Aorta (tissue), 5 donors: ENCODE measurements at regions not wholly inside any gene's neighbourhood (a gene's known extent, or its start where the extent isn't known, plus 50 kb on each side); places are given as distances from the start of the nearest gene placed in this dataset.

Source experiments
- ATAC-seq: fragments of 200-7000 bp; cut with Tn5 transposase; one replicate; pipeline ENCODE4 v1.9.1; 2022; ENCODE audit warnings: moderate library complexity; ENCODE audit not compliant: low FRiP score
- DNase-seq, 2 donors: peaks; one replicate each; pipeline ENCODE4 v3.0.0-alpha.2; 2020
- H3K27ac ChIP-seq, 2 donors: one replicate each; pipeline ENCODE4 v1.5.1; 2013; ENCODE audit warnings: low read length in 2 of 2, mild to moderate bottlenecking in 2 of 2, moderate library complexity in 2 of 2, control low read depth in 1 of 2, inconsistent platforms in 1 of 2, low read depth in 1 of 2
- H3K27me3 ChIP-seq, 2 donors: one replicate each; pipeline ENCODE4 v1.6.1; 2013; ENCODE audit warnings: control low read depth in 1 of 2, low read length in 1 of 2, mild to moderate bottlenecking in 1 of 2, moderate library complexity in 1 of 2; ENCODE audit not compliant: insufficient read depth in 2 of 2, control insufficient read depth in 1 of 2
- H3K36me3 ChIP-seq, 2 donors: one replicate each; pipeline ENCODE4 v1.6.1; 2013; ENCODE audit warnings: control low read depth in 1 of 2, low read length in 1 of 2, mild to moderate bottlenecking in 1 of 2; ENCODE audit not compliant: insufficient read depth in 2 of 2, control insufficient read depth in 1 of 2
- H3K4me1 ChIP-seq, 2 donors: one replicate each; pipeline ENCODE4 v1.6.1; 2013; ENCODE audit warnings: low read length in 2 of 2, control low read depth in 1 of 2, mild to moderate bottlenecking in 1 of 2, moderate library complexity in 1 of 2; ENCODE audit not compliant: insufficient read depth in 2 of 2, control insufficient read depth in 1 of 2
- H3K4me3 ChIP-seq, 2 donors: one replicate each; pipeline ENCODE4 v1.5.1; 2013; ENCODE audit warnings: low read length in 2 of 2, control low read depth in 1 of 2, mild to moderate bottlenecking in 1 of 2
- H3K9me3 ChIP-seq: one replicate; pipeline ENCODE4 v1.6.1; 2013; ENCODE audit warnings: mild to moderate bottlenecking, low read length; ENCODE audit not compliant: control insufficient read depth
- WGBS, 2 donors: extraction: QIAGEN DNeasy Blood & Tissue Kit; methylation state at CpG; one replicate each; pipeline ENCODE4 v1.1.7; 2013; 5-methylcytosine and 5-hydroxymethylcytosine counted together
- intact Hi-C, 2 donors: fragments of 100-400 bp; cut with DNase I; formaldehyde crosslinking; loops; one replicate each; pipeline versions ENCODE4 v1.14.2 to v1.15.0; 2022
- donor health status: healthy with polysubstance abuse.
- donor health status: Bipolar disorder and iron deficiency.
- donor health status: DM: no; HTN: no; CAD: no.
- donor health status: DM: no; HTN: no; CAD: no.
- donor health status: DM: yes; HTN: yes; CAD: no.

- WGBS, 2 donors: 88 to 89% methylated on average over 7 of the region's 7 CpGs
- H3K4me3 ChIP-seq: no peak overlapping the region
- no peaks in the 10 kb centered on the region for H3K36me3 ChIP-seq
- no peak overlapping the region for H3K27ac ChIP-seq
- intact Hi-C loops: no loop called here
- DNase-seq: peak in 1 of 2 donors; percentile 35
- no peaks in the 10 kb centered on the region for H3K27me3 ChIP-seq
- no peaks in the 10 kb centered on the region for H3K9me3 ChIP-seq
- ATAC-seq: no peak
- no peaks in the 10 kb centered on the region for H3K4me1 ChIP-seq
Observed at GRCh38 chr4:3676196-3676595, 90.0 kb upstream of the ADRA2C start.

- no peaks in the 10 kb centered on the region for H3K4me1 ChIP-seq
- peak; percentile 41 to 67 for DNase-seq
- no peak overlapping the region for H3K27ac ChIP-seq
- WGBS, 2 donors: 78 to 80% methylated on average over 31 to 32 of the region's 32 CpGs
- ATAC-seq: no peak
- H3K27me3 ChIP-seq: no peaks in the 10 kb centered on the region
- no peaks in the 10 kb centered on the region for H3K9me3 ChIP-seq
- intact Hi-C loops: no loop called here
- H3K36me3 ChIP-seq: no peaks in the 10 kb centered on the region
- no peak overlapping the region for H3K4me3 ChIP-seq
Observed at GRCh38 chr4:3675251-3676115, 90.7 kb upstream of the ADRA2C start.

- WGBS, 2 donors: 66 to 78% methylated on average over 7 of the region's 7 CpGs
- ATAC-seq (no peak), DNase-seq (peak; percentile 30 to 52)
- H3K4me1 ChIP-seq: no peaks in the 10 kb centered on the region
- no peak overlapping the region for H3K4me3 ChIP-seq
- no peaks in the 10 kb centered on the region for H3K9me3 ChIP-seq
- H3K27ac ChIP-seq: no peak overlapping the region
- intact Hi-C loops: no loop called here
- H3K27me3 ChIP-seq: no peaks in the 10 kb centered on the region
- no peaks in the 10 kb centered on the region for H3K36me3 ChIP-seq
Observed at GRCh38 chr4:3674479-3674851, 91.7 kb upstream of the ADRA2C start.

- intact Hi-C loops: no loop called here
- H3K4me3 ChIP-seq: no peak overlapping the region
- H3K36me3 ChIP-seq: no peaks in the 10 kb centered on the region
- no peak for ATAC-seq
- WGBS, 2 donors: 92 to 95% methylated on average over 13 of the region's 13 CpGs
- no peaks in the 10 kb centered on the region for H3K4me1 ChIP-seq
- H3K27me3 ChIP-seq: no peaks in the 10 kb centered on the region
- no peak overlapping the region for H3K27ac ChIP-seq
- H3K9me3 ChIP-seq: no peaks in the 10 kb centered on the region
- peak in 1 of 2 donors; percentile 55 for DNase-seq
Observed at GRCh38 chr4:3673716-3674478, 92.3 kb upstream of the ADRA2C start.

GRCh38 chr4:3673176-3673575, 93.0 kb upstream of the ADRA2C start:
- ATAC-seq: no peak
- DNase-seq: no peak
- Histone ChIP-seq H3K9me3 (no peaks in the 10 kb centered on the region), H3K27me3 (no peaks in the 10 kb centered on the region), H3K27ac (no peak overlapping the region), H3K36me3 (no peaks in the 10 kb centered on the region), H3K4me1 (no peaks in the 10 kb centered on the region), H3K4me3 (no peak overlapping the region)
- intact Hi-C loops: no loop called here
- 93% methylated on average over 4 of the region's 4 CpGs for WGBS, 2 donors

GRCh38 chr4:3672465-3672831, 93.7 kb upstream of the ADRA2C start:
- H3K4me3 ChIP-seq: no peak overlapping the region
- no peaks in the 10 kb centered on the region for H3K4me1 ChIP-seq
- intact Hi-C loops: no loop called here
- no peak overlapping the region for H3K27ac ChIP-seq
- H3K27me3 ChIP-seq: no peaks in the 10 kb centered on the region
- 91 to 100% methylated on average over 3 of the region's 3 CpGs for WGBS, 2 donors
- H3K36me3 ChIP-seq: no peaks in the 10 kb centered on the region
- H3K9me3 ChIP-seq: no peaks in the 10 kb centered on the region
- DNase-seq: peak in 1 of 2 donors; percentile 38
- no peak for ATAC-seq

GRCh38 chr4:3671571-3672464, 94.4 kb upstream of the ADRA2C start:
- ATAC-seq: no peak

More at GRCh38 chr4:3671571-3672464, 94.4 kb upstream of the ADRA2C start:
- intact Hi-C loops: no loop called here
- peaks cover 2% of the 10 kb centered on the region for H3K9me3 ChIP-seq
- 75 to 79% methylated on average over 12 of the region's 12 CpGs for WGBS, 2 donors
- H3K36me3 ChIP-seq: no peaks in the 10 kb centered on the region
- no peak overlapping the region for H3K4me3 ChIP-seq
- H3K27me3 ChIP-seq: no peaks in the 10 kb centered on the region
- DNase-seq: peak; percentile 9 to 63
- H3K4me1 ChIP-seq: no peaks in the 10 kb centered on the region
- no peak overlapping the region for H3K27ac ChIP-seq
